ENCODE measurements at regions not wholly inside any gene's neighbourhood (a gene's known extent, or its start where the extent isn't known, plus 50 kb on each side); places are given as distances from the start of the nearest gene placed in this dataset.

- no peak overlapping the region for H3K4me3 ChIP-seq
Measured at GRCh38 chr20:6515261-6515660, 252.2 kb upstream of the BMP2 start.

GRCh38 chr20:6513599-6513998 lies 253.9 kb upstream of the BMP2 start:
- no peaks in the 10 kb centered on the region for H3K36me3 ChIP-seq
- H3K9me3 ChIP-seq: peaks cover 0 to 6% (median 2%) of the 10 kb centered on the region in 4 donors
- no peak overlapping the region for H3K27ac ChIP-seq
- no peak overlapping the region for H3K4me3 ChIP-seq
- no peak for DNase-seq
- WGBS, 5 donors: 53 to 65% (median 57%) methylated on average over 6 of the region's 6 CpGs
- H3K27me3 ChIP-seq: no peaks in the 10 kb centered on the region
- no peak for TF ChIP-seq POLR2AphosphoS5 (IDR thresholded peaks at IDR 0.05)
- TF ChIP-seq POLR2A (IDR thresholded peaks at IDR 0.05): no peak
- intact Hi-C loops (cut with DNase I; ENCODE audit: low total_unique reads): no loop called here
- H3K4me1 ChIP-seq: no peaks in the 10 kb centered on the region

More at GRCh38 chr20:6515261-6515660, 252.2 kb upstream of the BMP2 start:
- no peak overlapping the region for H3K27ac ChIP-seq
- no peaks in the 10 kb centered on the region for H3K27me3 ChIP-seq
- intact Hi-C loops (cut with DNase I; ENCODE audit: low total_unique reads): no loop called here
- H3K36me3 ChIP-seq: no peaks in the 10 kb centered on the region
- H3K9me3 ChIP-seq: no peaks in the 10 kb centered on the region
- no peaks in the 10 kb centered on the region for H3K4me1 ChIP-seq
- no peak for DNase-seq
- TF ChIP-seq EP300 (IDR thresholded peaks at IDR 0.05): no peak
- TF ChIP-seq POLR2AphosphoS5 (IDR thresholded peaks at IDR 0.05): no peak
- TF ChIP-seq CTCF (IDR thresholded peaks at IDR 0.05): no peak
- no peak for TF ChIP-seq POLR2A (IDR thresholded peaks at IDR 0.05)
- 0 to 8% (median 0%) methylated on average over 1 of the region's 1 CpG for WGBS, 5 donors

GRCh38 chr20:6509374-6509773 lies 258.1 kb upstream of the BMP2 start:
- TF ChIP-seq CTCF (IDR thresholded peaks at IDR 0.05): no peak
- no peak for TF ChIP-seq POLR2AphosphoS5 (IDR thresholded peaks at IDR 0.05)
- no peak for TF ChIP-seq POLR2A (IDR thresholded peaks at IDR 0.05)
- no peak for TF ChIP-seq EP300 (IDR thresholded peaks at IDR 0.05)
- 38 to 93% (median 90%) methylated on average over 1 of the region's 1 CpG for WGBS, 5 donors
- H3K4me1 ChIP-seq: no peaks in the 10 kb centered on the region
- no peak overlapping the region for H3K4me3 ChIP-seq
- H3K9me3 ChIP-seq: peaks cover 0 to 6% (median 2%) of the 10 kb centered on the region in 4 donors
- H3K27me3 ChIP-seq: no peaks in the 10 kb centered on the region
- DNase-seq: no peak
- H3K27ac ChIP-seq: no peak overlapping the region
- no peaks in the 10 kb centered on the region for H3K36me3 ChIP-seq
- intact Hi-C loops (cut with DNase I; ENCODE audit: low total_unique reads): no loop called here

- no peaks in the 10 kb centered on the region for H3K36me3 ChIP-seq
Measured at GRCh38 chr20:6506906-6507305, 260.6 kb upstream of the BMP2 start.

More at GRCh38 chr20:6506906-6507305, 260.6 kb upstream of the BMP2 start:
- intact Hi-C loops (cut with DNase I; ENCODE audit: low total_unique reads): no loop called here
- H3K27ac ChIP-seq: no peak overlapping the region
- H3K4me1 ChIP-seq: no peaks in the 10 kb centered on the region
- WGBS, 5 donors: 45 to 73% (median 63%) methylated on average over 3 of the region's 3 CpGs
- no peak overlapping the region for H3K4me3 ChIP-seq
- peaks cover 0 to 6% (median 2%) of the 10 kb centered on the region in 4 donors for H3K9me3 ChIP-seq
- DNase-seq: no peak
- H3K27me3 ChIP-seq: no peaks in the 10 kb centered on the region
- TF ChIP-seq EP300 (IDR thresholded peaks at IDR 0.05) (no peak), POLR2A (IDR thresholded peaks at IDR 0.05) (no peak), POLR2AphosphoS5 (IDR thresholded peaks at IDR 0.05) (no peak), CTCF (IDR thresholded peaks at IDR 0.05) (no peak)
